ENCODE measurements at regions not wholly inside any gene's neighbourhood (a gene's known extent, or its start where the extent isn't known, plus 50 kb on each side); places are given as distances from the start of the nearest gene placed in this dataset.

DNA sequence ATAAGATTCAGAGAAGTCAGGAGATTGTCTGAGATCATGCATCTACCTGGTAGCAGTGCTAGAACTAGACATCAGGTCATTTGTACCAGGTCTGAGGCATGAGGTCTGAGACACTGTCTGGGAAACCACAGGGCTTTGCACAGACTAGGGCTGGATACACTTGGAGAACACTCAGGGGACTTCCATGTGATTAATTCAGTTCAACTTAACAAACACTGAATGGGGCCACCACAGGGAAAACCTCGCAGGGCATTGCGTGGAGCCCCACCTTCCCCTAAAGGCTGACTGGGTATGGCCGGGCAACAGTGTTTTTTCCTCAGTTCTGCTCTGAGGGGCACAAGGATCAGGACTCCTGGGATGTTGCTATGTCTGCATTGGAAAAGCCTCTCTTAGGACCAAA, 86.5 kb upstream of the WARS2 start:
- H3K27me3 ChIP-seq (ENCODE audit: control insufficient read depth in 2 of 2, insufficient read depth in 2 of 2, low read length in 2 of 2): no peaks in the 10 kb centered on the region; a peak in 1 of 5 replicates
- no peaks in the 10 kb centered on the region for H3K79me2 ChIP-seq (ENCODE audit: control insufficient read depth, insufficient read depth, low read length)
- H4K20me1 ChIP-seq (replicated peaks; ENCODE audit: control insufficient read depth, insufficient read depth, low read length): no peaks in the 10 kb centered on the region
- H3K9me3 ChIP-seq (replicated peaks; ENCODE audit: control insufficient read depth, insufficient read depth, low read depth, low read length): no peaks in the 10 kb centered on the region
- no peaks in the 10 kb centered on the region for H3K4me1 ChIP-seq (replicated peaks in 1 of 2; ENCODE audit: control insufficient read depth in 2 of 2, insufficient read depth in 2 of 2, low read length in 2 of 2)
- no TSS peak for BruUV-seq (replicated peaks)
- WGBS (ENCODE audit: insufficient coverage, low coverage, missing lambda C conversion rate): 31% methylated on average over 3 of the region's 3 CpGs
- H2AFZ ChIP-seq (ENCODE audit: low read depth, low read length): no peak overlapping the region
- H3K27ac ChIP-seq (ENCODE audit: extremely low read depth, low read depth, low read length): no peak overlapping the region
- H3K4me2 ChIP-seq (ENCODE audit: insufficient read depth, low read length): no peak overlapping the region
- H3K9me1 ChIP-seq (ENCODE audit: control insufficient read depth, insufficient read depth, low read length): no peaks in the 10 kb centered on the region
- DNase-seq (ENCODE audit: extremely low read depth in 1 of 4, low spot score in 3 of 4): no peak
- no peak overlapping the region for H3K4me3 ChIP-seq
- intact Hi-C loops (cut with micrococcal nuclease): no loop called here
- H3K36me3 ChIP-seq (ENCODE audit: control insufficient read depth, insufficient read depth, low read length): no peaks in the 10 kb centered on the region
- ATAC-seq: no peak
- no peak for FAIRE-seq
- in situ Hi-C loops (cut with MboI): no loop called here
- no peak overlapping the region for H3K9ac ChIP-seq (ENCODE audit: insufficient read depth in 1 of 2, low read depth in 2 of 2, low read length in 2 of 2)
- no peak for TF ChIP-seq HIVEP1 (CRISPR knock-in tag; IDR thresholded peaks at IDR 0.05)
- TF ChIP-seq CEBPB (tag; IDR thresholded peaks at IDR 0.05): no peak
- TF ChIP-seq MEIS2 (IDR thresholded peaks at IDR 0.05; ENCODE audit: partially characterized antibody): no peak
- no peak for TF ChIP-seq MECOM (CRISPR knock-in tag; IDR thresholded peaks at IDR 0.05)
- TF ChIP-seq PREB (CRISPR knock-in tag; IDR thresholded peaks at IDR 0.05): no peak
- TF ChIP-seq, protein P1, sequence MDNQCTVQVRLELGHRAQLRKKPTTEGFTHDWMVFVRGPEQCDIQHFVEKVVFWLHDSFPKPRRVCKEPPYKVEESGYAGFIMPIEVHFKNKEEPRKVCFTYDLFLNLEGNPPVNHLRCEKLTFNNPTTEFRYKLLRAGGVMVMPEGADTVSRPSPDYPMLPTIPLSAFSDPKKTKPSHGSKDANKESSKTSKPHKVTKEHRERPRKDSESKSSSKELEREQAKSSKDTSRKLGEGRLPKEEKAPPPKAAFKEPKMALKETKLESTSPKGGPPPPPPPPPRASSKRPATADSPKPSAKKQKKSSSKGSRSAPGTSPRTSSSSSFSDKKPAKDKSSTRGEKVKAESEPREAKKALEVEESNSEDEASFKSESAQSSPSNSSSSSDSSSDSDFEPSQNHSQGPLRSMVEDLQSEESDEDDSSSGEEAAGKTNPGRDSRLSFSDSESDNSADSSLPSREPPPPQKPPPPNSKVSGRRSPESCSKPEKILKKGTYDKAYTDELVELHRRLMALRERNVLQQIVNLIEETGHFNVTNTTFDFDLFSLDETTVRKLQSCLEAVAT (IDR thresholded peaks at IDR 0.05): no peak
- POLR2A ChIA-PET: no interaction called here
- CTCF ChIA-PET (ENCODE audit: low intra/inter-chr PET ratio): no interaction called here
